Renal pelvis (tissue), 1 donor: ENCODE measurements at regions not wholly inside any gene's neighbourhood (a gene's known extent, or its start where the extent isn't known, plus 50 kb on each side); places are given as distances from the start of the nearest gene placed in this dataset.
"Not testable (repeated sequence)": the region's sequence is repeated elsewhere in the genome, so short reads cannot be mapped to it uniquely, and the experiment has no call there.

ENCODE experiments used
- DNase-seq: peaks from one replicate; pipeline ENCODE4 v3.0.0-alpha.2; 2013

- DNase-seq: peak; percentile 29
These were observed 55.0 kb downstream of the FOXA2 start for GRCh38 chr20:22529150-22530019.

- DNase-seq: no peak
These were observed 57.8 kb downstream of the FOXA2 start for GRCh38 chr20:22526512-22527012.

- no peak for DNase-seq
These were observed 58.6 kb downstream of the FOXA2 start for GRCh38 chr20:22525821-22526220.

- no peak for DNase-seq
These were observed 59.1 kb downstream of the FOXA2 start for GRCh38 chr20:22525069-22525820.

GRCh38 chr20:22524393-22525015, 59.9 kb downstream of the FOXA2 start:
- no peak for DNase-seq

GRCh38 chr20:22523499-22524392, 60.6 kb downstream of the FOXA2 start:
- DNase-seq: no peak

- DNase-seq: no peak
These were observed 61.3 kb downstream of the FOXA2 start for GRCh38 chr20:22523128-22523498.

- DNase-seq: no peak
These were observed 61.7 kb downstream of the FOXA2 start for GRCh38 chr20:22522701-22523100.

GRCh38 chr20:22521940-22522339, 62.4 kb downstream of the FOXA2 start:
- not testable (repeated sequence) for DNase-seq

- no peak for DNase-seq
These were observed 64.0 kb downstream of the FOXA2 start for GRCh38 chr20:22520381-22520780.

GRCh38 chr20:22515264-22515663, 69.1 kb downstream of the FOXA2 start:
- no peak for DNase-seq

GRCh38 chr20:22513574-22513973, 70.8 kb downstream of the FOXA2 start:
- DNase-seq: no peak

GRCh38 chr20:22512911-22513489, 71.4 kb downstream of the FOXA2 start:
- DNase-seq: no peak

- no peak for DNase-seq
These were observed 72.1 kb downstream of the FOXA2 start for GRCh38 chr20:22511943-22512910.

- DNase-seq: no peak
These were observed 74.6 kb downstream of the FOXA2 start for GRCh38 chr20:22509843-22510147.

GRCh38 chr20:22509090-22509842, 75.1 kb downstream of the FOXA2 start:
- DNase-seq: no peak

- no peak for DNase-seq
These were observed 75.9 kb downstream of the FOXA2 start for GRCh38 chr20:22508426-22508825.

GRCh38 chr20:22507240-22507961, 77.0 kb downstream of the FOXA2 start:
- no peak for DNase-seq

GRCh38 chr20:22506827-22507226, 77.5 kb downstream of the FOXA2 start:
- DNase-seq: no peak
